Breast epithelium (tissue), 4 donors: ENCODE measurements at regions not wholly inside any gene's neighbourhood (a gene's known extent, or its start where the extent isn't known, plus 50 kb on each side); places are given as distances from the start of the nearest gene placed in this dataset.

Source experiments
- DNase-seq, 2 donors: peaks; one replicate each; pipeline ENCODE4 v3.0.0-alpha.2; 2019; ENCODE audit warnings: low spot score in 2 of 2
- H3K27ac ChIP-seq, 2 donors: fragments of 200-600 bp; sonication (generic) in 1 of 2; one replicate each; pipeline ENCODE4 v1.5.1; 2016 to 2019; ENCODE audit warnings: mild to moderate bottlenecking in 1 of 2
- H3K27me3 ChIP-seq, 2 donors: fragments of 200-600 bp; sonication (generic) in 1 of 2; one replicate each; pipeline versions ENCODE4 v1.5.1 to v1.6.0; 2017 to 2019; ENCODE audit warnings: control low read depth in 1 of 2, mild to moderate bottlenecking in 1 of 2
- H3K36me3 ChIP-seq: fragments of 200-600 bp; one replicate; pipeline ENCODE4 v1.5.1; 2019
- H3K4me1 ChIP-seq, 2 donors: fragments of 200-600 bp; sonication (generic); one replicate each; pipeline ENCODE4 v1.5.1; 2016 to 2019; ENCODE audit warnings: control low read depth in 1 of 2
- H3K4me3 ChIP-seq, 3 donors: fragments of 200-600 bp; sonication (generic); 1 replicate in 2 of 3; 2 replicates in 1 of 3; pipeline ENCODE4 v1.5.1; 2016 to 2019; ENCODE audit warnings: mild to moderate bottlenecking in 3 of 3, moderate library complexity in 2 of 3
- H3K9me3 ChIP-seq, 2 donors: fragments of 200-600 bp; sonication (generic) in 1 of 2; one replicate each; pipeline ENCODE4 v1.5.1; 2016 to 2019; ENCODE audit warnings: control low read depth in 1 of 2
- CTCF ChIP-seq, 3 donors: fragments of 450-650 bp; IDR thresholded peaks; one replicate each; pipeline ENCODE4 v1.5.1; 2016 to 2017; ENCODE audit warnings: antibody characterized with exemption in 3 of 3, mild to moderate bottlenecking in 3 of 3, moderate library complexity in 3 of 3
- POLR2A ChIP-seq: fragments of 450-650 bp; IDR thresholded peaks from one replicate; pipeline ENCODE4 v1.6.1; 2016; ENCODE audit warnings: antibody characterized with exemption, mild to moderate bottlenecking, moderate library complexity
- POLR2AphosphoS5 ChIP-seq, 3 donors: sonication (generic); formaldehyde crosslinking; IDR thresholded peaks; one replicate each; pipeline ENCODE4 v1.6.1; 2017; ENCODE audit warnings: antibody characterized with exemption in 3 of 3
- intact Hi-C: fragments of 100-400 bp; cut with DNase I; formaldehyde crosslinking; loops from one replicate; pipeline ENCODE4 v1.15.1; 2023; ENCODE audit warnings: low total_unique reads

GRCh38 chr3:65234499-65234898 is 546.7 kb upstream of the ADAMTS9 start:
- no peaks in the 10 kb centered on the region for H3K4me1 ChIP-seq
- intact Hi-C loops = no loop called here
- no peak overlapping the region for H3K27ac ChIP-seq
- H3K9me3 ChIP-seq = no peaks in the 10 kb centered on the region
- no peak for TF ChIP-seq POLR2A
- H3K4me3 ChIP-seq = no peak overlapping the region
- no peaks in the 10 kb centered on the region for H3K36me3 ChIP-seq
- H3K27me3 ChIP-seq = no peaks in the 10 kb centered on the region
- DNase-seq = no peak

- TF ChIP-seq POLR2A (no peak), POLR2AphosphoS5 (IDR thresholded peaks at IDR 0.05) (no peak), CTCF (IDR thresholded peaks at IDR 0.05) (no peak)
- no peaks in the 10 kb centered on the region for H3K27me3 ChIP-seq
- H3K9me3 ChIP-seq = no peaks in the 10 kb centered on the region
- no peak overlapping the region for H3K4me3 ChIP-seq
- H3K27ac ChIP-seq = no peak overlapping the region
- DNase-seq = no peak
- intact Hi-C loops = no loop called here
- no peaks in the 10 kb centered on the region for H3K36me3 ChIP-seq
- no peaks in the 10 kb centered on the region for H3K4me1 ChIP-seq
Observed at GRCh38 chr3:65233561-65233960, 545.8 kb upstream of the ADAMTS9 start.

GRCh38 chr3:65231544-65231943 is 543.7 kb upstream of the ADAMTS9 start:
- Histone ChIP-seq H3K4me3 (no peak overlapping the region), H3K4me1 (no peaks in the 10 kb centered on the region), H3K36me3 (no peaks in the 10 kb centered on the region), H3K9me3 (no peaks in the 10 kb centered on the region), H3K27me3 (no peaks in the 10 kb centered on the region), H3K27ac (no peak overlapping the region)
- no peak for DNase-seq
- intact Hi-C loops = no loop called here
- TF ChIP-seq POLR2A (no peak), CTCF (IDR thresholded peaks at IDR 0.05) (no peak), POLR2AphosphoS5 (IDR thresholded peaks at IDR 0.05) (no peak)

GRCh38 chr3:65230261-65231139 is 542.7 kb upstream of the ADAMTS9 start:
- no peak for TF ChIP-seq POLR2AphosphoS5 (IDR thresholded peaks at IDR 0.05)
- no peak for TF ChIP-seq CTCF (IDR thresholded peaks at IDR 0.05)
- TF ChIP-seq POLR2A = no peak
- Histone ChIP-seq H3K4me3 (no peak overlapping the region), H3K36me3 (no peaks in the 10 kb centered on the region), H3K9me3 (no peaks in the 10 kb centered on the region), H3K27ac (no peak overlapping the region), H3K27me3 (no peaks in the 10 kb centered on the region), H3K4me1 (no peaks in the 10 kb centered on the region)
- no peak for DNase-seq
- intact Hi-C loops = no loop called here

GRCh38 chr3:65226287-65226686 is 538.5 kb upstream of the ADAMTS9 start:
- no peaks in the 10 kb centered on the region for H3K36me3 ChIP-seq
- H3K27ac ChIP-seq = no peak overlapping the region
- no peak for DNase-seq
- H3K4me1 ChIP-seq = no peaks in the 10 kb centered on the region
- TF ChIP-seq POLR2A (no peak), POLR2AphosphoS5 (IDR thresholded peaks at IDR 0.05) (no peak), CTCF (IDR thresholded peaks at IDR 0.05) (no peak)
- intact Hi-C loops = no loop called here
- no peak overlapping the region for H3K4me3 ChIP-seq
- H3K27me3 ChIP-seq = no peaks in the 10 kb centered on the region
- H3K9me3 ChIP-seq = no peaks in the 10 kb centered on the region
